H1 (cell line): ENCODE measurements at regions not wholly inside any gene's neighbourhood (a gene's known extent, or its start where the extent isn't known, plus 50 kb on each side); places are given as distances from the start of the nearest gene placed in this dataset.

Experiments
- CREB1 ChIP-seq: IDR thresholded peaks from 2 replicates; pipeline ENCODE4 v1.6.1; 2012; ENCODE audit warnings: inconsistent platforms
- GABPA ChIP-seq: IDR thresholded peaks from 2 replicates; pipeline ENCODE4 v1.6.1; 2011; ENCODE audit warnings: mild to moderate bottlenecking, low read length, moderate library complexity, borderline replicate concordance; ENCODE audit not compliant: insufficient read depth
- GTF2F1 ChIP-seq: IDR thresholded peaks from 2 replicates; pipeline ENCODE4 v1.6.1; 2012; ENCODE audit warnings: low read depth, low read length, improper control_type of control experiment, borderline replicate concordance
- KDM1A ChIP-seq: fragments of 200-600, 300-600 bp; sonication (generic); IDR thresholded peaks from 2 replicates; pipeline ENCODE4 v1.7.1; 2016; ENCODE audit warnings: mild to moderate bottlenecking, low read length, borderline replicate concordance
- RFX5 ChIP-seq: IDR thresholded peaks from 2 replicates; pipeline ENCODE4 v1.6.1; 2011; ENCODE audit warnings: low read depth, low read length, improper control_type of control experiment, borderline replicate concordance
- TF ChIP-seq, protein P1 (sequence below), 3 experiments: IDR thresholded peaks; 1 replicate in 2 of 3; 2 replicates in 1 of 3; pipeline versions ENCODE4 v1.5.1 to v1.6.1; 2011; ENCODE audit warnings: low read length in 3 of 3, mild to moderate bottlenecking in 3 of 3, inconsistent platforms in 2 of 3, low read depth in 1 of 3, moderate library complexity in 1 of 3; ENCODE audit not compliant: insufficient read depth in 1 of 3; ENCODE audit errors: control extremely low read depth in 1 of 3
- TF ChIP-seq, protein P2 (sequence below): IDR thresholded peaks from 2 replicates; pipeline ENCODE4 v1.6.1; 2011; ENCODE audit warnings: low read length, improper control_type of control experiment

DNA sequence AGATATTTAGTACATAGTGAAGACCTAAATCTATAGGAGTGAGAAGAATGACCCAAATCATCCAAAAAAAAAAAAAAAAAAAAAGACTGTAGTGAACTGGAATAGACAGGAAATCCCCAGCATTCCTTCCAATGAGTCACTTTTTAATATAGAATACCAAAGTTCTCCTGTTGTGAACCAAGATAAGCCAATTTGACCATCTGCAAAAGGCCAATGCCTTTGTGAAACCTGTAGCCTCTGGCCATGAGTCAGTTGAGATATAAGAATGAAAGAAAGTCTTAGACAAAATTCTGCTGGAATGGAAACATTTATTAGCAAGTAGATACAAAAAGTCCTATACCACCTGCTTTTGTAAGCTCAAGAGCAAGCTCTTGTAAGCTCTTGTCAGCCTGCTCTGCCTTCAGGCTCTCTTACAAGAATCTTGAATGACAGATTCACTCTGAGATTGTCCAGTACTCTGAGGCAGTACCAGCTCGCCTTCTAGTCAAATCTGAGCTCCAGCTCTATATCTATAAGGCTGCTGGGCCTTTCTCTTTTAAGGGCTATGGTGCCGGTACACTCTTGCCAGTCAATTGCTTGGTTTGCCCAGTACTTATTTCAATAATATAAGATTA lies 243.0 kb upstream of the TMTC1 start:
- TF ChIP-seq, protein P1, sequence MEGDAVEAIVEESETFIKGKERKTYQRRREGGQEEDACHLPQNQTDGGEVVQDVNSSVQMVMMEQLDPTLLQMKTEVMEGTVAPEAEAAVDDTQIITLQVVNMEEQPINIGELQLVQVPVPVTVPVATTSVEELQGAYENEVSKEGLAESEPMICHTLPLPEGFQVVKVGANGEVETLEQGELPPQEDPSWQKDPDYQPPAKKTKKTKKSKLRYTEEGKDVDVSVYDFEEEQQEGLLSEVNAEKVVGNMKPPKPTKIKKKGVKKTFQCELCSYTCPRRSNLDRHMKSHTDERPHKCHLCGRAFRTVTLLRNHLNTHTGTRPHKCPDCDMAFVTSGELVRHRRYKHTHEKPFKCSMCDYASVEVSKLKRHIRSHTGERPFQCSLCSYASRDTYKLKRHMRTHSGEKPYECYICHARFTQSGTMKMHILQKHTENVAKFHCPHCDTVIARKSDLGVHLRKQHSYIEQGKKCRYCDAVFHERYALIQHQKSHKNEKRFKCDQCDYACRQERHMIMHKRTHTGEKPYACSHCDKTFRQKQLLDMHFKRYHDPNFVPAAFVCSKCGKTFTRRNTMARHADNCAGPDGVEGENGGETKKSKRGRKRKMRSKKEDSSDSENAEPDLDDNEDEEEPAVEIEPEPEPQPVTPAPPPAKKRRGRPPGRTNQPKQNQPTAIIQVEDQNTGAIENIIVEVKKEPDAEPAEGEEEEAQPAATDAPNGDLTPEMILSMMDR (IDR thresholded peaks at IDR 0.05; ENCODE audit: control extremely low read depth in 1 of 3, insufficient read depth in 1 of 3, low read depth in 1 of 3, low read length in 3 of 3) = no peak
- TF ChIP-seq CREB1 (no peak), GABPA (no peak), KDM1A (no peak), GTF2F1 (no peak), RFX5 (no peak)
- TF ChIP-seq, protein P2, sequence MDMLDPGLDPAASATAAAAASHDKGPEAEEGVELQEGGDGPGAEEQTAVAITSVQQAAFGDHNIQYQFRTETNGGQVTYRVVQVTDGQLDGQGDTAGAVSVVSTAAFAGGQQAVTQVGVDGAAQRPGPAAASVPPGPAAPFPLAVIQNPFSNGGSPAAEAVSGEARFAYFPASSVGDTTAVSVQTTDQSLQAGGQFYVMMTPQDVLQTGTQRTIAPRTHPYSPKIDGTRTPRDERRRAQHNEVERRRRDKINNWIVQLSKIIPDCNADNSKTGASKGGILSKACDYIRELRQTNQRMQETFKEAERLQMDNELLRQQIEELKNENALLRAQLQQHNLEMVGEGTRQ = no peak
